Vagina (tissue), 2 donors: ENCODE measurements at regions not wholly inside any gene's neighbourhood (a gene's known extent, or its start where the extent isn't known, plus 50 kb on each side); places are given as distances from the start of the nearest gene placed in this dataset.
"Not testable (repeated sequence)": the region's sequence is repeated elsewhere in the genome, so short reads cannot be mapped to it uniquely, and the experiment has no call there.

Source experiments
- DNase-seq, 2 donors: peaks; one replicate each; pipeline ENCODE4 v3.0.0-alpha.2; 2017; ENCODE audit errors: extremely low spot score in 2 of 2
- H3K27ac ChIP-seq: fragments of 200-600 bp; sonication (generic); one replicate; pipeline ENCODE4 v1.5.1; 2019
- H3K27me3 ChIP-seq: fragments of 200-600 bp; sonication (generic); one replicate; pipeline ENCODE4 v1.5.1; 2019
- H3K36me3 ChIP-seq, 2 donors: fragments of 200-600 bp; sonication (generic); one replicate each; pipeline ENCODE4 v1.5.1; 2017 to 2019
- H3K4me1 ChIP-seq: fragments of 200-600 bp; sonication (generic); one replicate; pipeline ENCODE4 v1.5.1; 2019
- H3K4me3 ChIP-seq, 2 donors: fragments of 200-600 bp; sonication (generic); 1 replicate in 1 of 2; 2 replicates in 1 of 2; pipeline ENCODE4 v1.5.1; 2016 to 2019
- H3K9me3 ChIP-seq: fragments of 200-600 bp; sonication (generic); one replicate; pipeline ENCODE4 v1.5.1; 2019
- CTCF ChIP-seq, 3 experiments: fragments of 450-650 bp in 2 of 3; fragments of 200-600 bp in 1 of 3; sonication (generic) in 1 of 3; IDR thresholded peaks; one replicate each; pipeline ENCODE4 v1.5.1; 2017 to 2019; ENCODE audit warnings: antibody characterized with exemption in 3 of 3, mild to moderate bottlenecking in 2 of 3, moderate library complexity in 2 of 3
- POLR2A ChIP-seq, 2 donors: fragments of 450-650 bp; IDR thresholded peaks; one replicate each; pipeline ENCODE4 v1.6.1; 2017; ENCODE audit warnings: antibody characterized with exemption in 2 of 2, mild to moderate bottlenecking in 2 of 2, moderate library complexity in 2 of 2
- POLR2AphosphoS5 ChIP-seq, 2 donors: sonication (generic); formaldehyde crosslinking; IDR thresholded peaks; one replicate each; pipeline ENCODE4 v1.9.0; 2017; ENCODE audit warnings: antibody characterized with exemption in 2 of 2, mild to moderate bottlenecking in 2 of 2, low read depth in 1 of 2; ENCODE audit not compliant: insufficient read depth in 1 of 2
- intact Hi-C: fragments of 100-400 bp; cut with DNase I; formaldehyde crosslinking; loops from one replicate; pipeline ENCODE4 v1.15.1; 2023

- Histone ChIP-seq H3K27ac (no peak overlapping the region), H3K9me3 (no peaks in the 10 kb centered on the region), H3K36me3 (no peaks in the 10 kb centered on the region), H3K4me3 (no peak overlapping the region), H3K27me3 (no peaks in the 10 kb centered on the region), H3K4me1 (no peaks in the 10 kb centered on the region)
- TF ChIP-seq CTCF (IDR thresholded peaks at IDR 0.05) (no peak), POLR2A (IDR thresholded peaks at IDR 0.05) (no peak), POLR2AphosphoS5 (IDR thresholded peaks at IDR 0.05; ENCODE audit: insufficient read depth in 1 of 2, low read depth in 1 of 2) (no peak)
- no peak for DNase-seq
- intact Hi-C loops: no loop called here
Observed at GRCh38 chrX:38961936-38962335, 160.7 kb downstream of the MID1IP1 start.

- H3K4me3 ChIP-seq, H3K27me3 ChIP-seq, H3K9me3 ChIP-seq, H3K27ac ChIP-seq, intact Hi-C loops, DNase-seq, H3K36me3 ChIP-seq, H3K4me1 ChIP-seq: not testable (repeated sequence)
Observed at GRCh38 chrX:38963244-38963643, 162.0 kb downstream of the MID1IP1 start.

- no peaks in the 10 kb centered on the region for H3K36me3 ChIP-seq
- H3K27me3 ChIP-seq: no peaks in the 10 kb centered on the region
- H3K4me1 ChIP-seq: no peaks in the 10 kb centered on the region
- no peak overlapping the region for H3K4me3 ChIP-seq
- no peak for DNase-seq
- H3K9me3 ChIP-seq: no peaks in the 10 kb centered on the region
- no peak for TF ChIP-seq POLR2A (IDR thresholded peaks at IDR 0.05)
- no peak overlapping the region for H3K27ac ChIP-seq
- intact Hi-C loops: no loop called here
Observed at GRCh38 chrX:38965888-38966287, 164.6 kb downstream of the MID1IP1 start.

- H3K9me3 ChIP-seq: no peaks in the 10 kb centered on the region
- H3K36me3 ChIP-seq: no peaks in the 10 kb centered on the region
- H3K27me3 ChIP-seq: no peaks in the 10 kb centered on the region
- no peak for DNase-seq
- intact Hi-C loops: no loop called here
- no peak overlapping the region for H3K27ac ChIP-seq
- TF ChIP-seq POLR2A (IDR thresholded peaks at IDR 0.05) (no peak), CTCF (IDR thresholded peaks at IDR 0.05) (no peak), POLR2AphosphoS5 (IDR thresholded peaks at IDR 0.05; ENCODE audit: insufficient read depth in 1 of 2, low read depth in 1 of 2) (no peak)
- no peaks in the 10 kb centered on the region for H3K4me1 ChIP-seq
- H3K4me3 ChIP-seq: no peak overlapping the region
Observed at GRCh38 chrX:38968344-38969216, 167.3 kb downstream of the MID1IP1 start.

- no peak for DNase-seq
- intact Hi-C loops: no loop called here
- Histone ChIP-seq H3K36me3 (no peaks in the 10 kb centered on the region), H3K4me3 (no peak overlapping the region), H3K9me3 (no peaks in the 10 kb centered on the region), H3K27ac (no peak overlapping the region), H3K27me3 (no peaks in the 10 kb centered on the region), H3K4me1 (no peaks in the 10 kb centered on the region)
- TF ChIP-seq CTCF (IDR thresholded peaks at IDR 0.05): no peak
- no peak for TF ChIP-seq POLR2AphosphoS5 (IDR thresholded peaks at IDR 0.05; ENCODE audit: insufficient read depth in 1 of 2, low read depth in 1 of 2)
- TF ChIP-seq POLR2A (IDR thresholded peaks at IDR 0.05): no peak
Observed at GRCh38 chrX:38970074-38970473, 168.8 kb downstream of the MID1IP1 start.

GRCh38 chrX:38970845-38971244 lies 169.6 kb downstream of the MID1IP1 start:
- TF ChIP-seq CTCF (IDR thresholded peaks at IDR 0.05): no peak
- TF ChIP-seq POLR2AphosphoS5 (IDR thresholded peaks at IDR 0.05; ENCODE audit: insufficient read depth in 1 of 2, low read depth in 1 of 2): no peak
- TF ChIP-seq POLR2A (IDR thresholded peaks at IDR 0.05): no peak
- no peaks in the 10 kb centered on the region for H3K9me3 ChIP-seq
- no peak overlapping the region for H3K4me3 ChIP-seq
- H3K4me1 ChIP-seq: no peaks in the 10 kb centered on the region
- H3K27ac ChIP-seq: no peak overlapping the region
- intact Hi-C loops: no loop called here
- H3K27me3 ChIP-seq: no peaks in the 10 kb centered on the region
- H3K36me3 ChIP-seq: no peaks in the 10 kb centered on the region
- no peak for DNase-seq
